Muscle of arm (tissue), 1 donor: ENCODE measurements at regions not wholly inside any gene's neighbourhood (a gene's known extent, or its start where the extent isn't known, plus 50 kb on each side); places are given as distances from the start of the nearest gene placed in this dataset.
A peak's percentile ranks its signal among the peaks of the same experiment; 100 is the strongest.
"Not testable (repeated sequence)": the region's sequence is repeated elsewhere in the genome, so short reads cannot be mapped to it uniquely, and the experiment has no call there.

ENCODE experiments used
- DNase-seq: peaks from one replicate; pipeline ENCODE4 v3.0.0-alpha.2; 2013

- peak; percentile 64 for DNase-seq
Measured at GRCh38 chr3:157857440-157857839, 248.8 kb downstream of the SHOX2 start.

DNA sequence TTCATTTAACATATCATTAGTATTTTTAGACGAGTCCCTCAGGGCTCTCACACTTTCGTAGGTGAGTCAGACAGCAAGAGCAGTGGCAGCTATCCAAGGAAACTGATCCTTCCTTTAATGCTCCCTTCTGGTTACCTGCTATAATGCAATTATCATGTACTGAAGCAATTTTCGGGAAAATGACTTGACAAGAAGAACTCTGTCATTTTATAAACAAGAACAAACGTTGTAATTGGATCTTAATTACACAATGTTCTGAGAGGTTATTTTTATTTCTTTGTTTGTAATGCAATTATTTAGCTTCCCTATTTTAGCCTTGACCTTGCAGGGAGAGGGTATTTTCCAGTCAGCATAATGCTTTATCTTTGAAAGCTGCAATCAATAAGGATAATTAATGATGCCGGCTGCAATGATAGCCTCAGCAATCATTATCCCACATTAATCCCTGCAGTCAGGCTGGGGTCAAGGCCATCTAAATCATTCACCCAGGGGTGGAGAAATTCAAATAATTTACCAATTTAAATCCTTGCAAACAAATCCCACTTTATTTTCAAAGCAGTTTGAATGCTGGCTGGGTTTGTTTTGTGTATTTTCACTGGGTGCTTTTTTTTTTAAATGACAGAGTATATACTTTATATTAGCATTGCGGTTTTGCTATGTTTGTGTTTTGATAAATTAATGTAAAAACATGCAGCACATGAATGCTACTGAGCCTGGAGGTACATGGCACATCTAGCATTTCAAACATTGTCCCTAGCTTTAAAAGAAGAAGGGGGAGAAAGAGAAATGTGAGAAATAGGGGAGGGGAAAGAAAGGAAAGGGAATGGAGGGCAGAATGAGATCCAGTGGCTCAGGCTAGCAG is 249.9 kb downstream of the SHOX2 start:
- DNase-seq = no peak

DNA sequence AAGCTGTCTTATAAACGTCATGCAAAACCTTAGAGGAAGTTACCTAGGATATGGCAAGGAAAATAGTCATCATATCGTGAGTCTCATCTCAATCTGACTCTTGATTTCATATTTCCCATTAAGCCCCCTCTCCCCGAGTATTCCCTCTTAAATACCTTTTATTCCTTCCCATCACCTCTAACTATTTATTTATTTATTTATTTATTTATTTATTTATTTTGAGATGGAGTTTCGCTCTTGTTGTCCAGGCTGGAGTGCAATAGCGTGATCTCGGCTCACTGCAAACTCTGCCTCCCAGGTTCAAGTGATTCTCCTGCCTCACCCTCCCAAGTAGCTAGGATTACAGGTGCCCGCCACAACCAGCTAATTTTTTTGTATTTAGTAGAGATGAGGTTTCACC is 260.4 kb downstream of the SHOX2 start:
- DNase-seq = not testable (repeated sequence)

GRCh38 chr3:157844800-157845565 is 261.2 kb downstream of the SHOX2 start:
- DNase-seq = no peak

DNA sequence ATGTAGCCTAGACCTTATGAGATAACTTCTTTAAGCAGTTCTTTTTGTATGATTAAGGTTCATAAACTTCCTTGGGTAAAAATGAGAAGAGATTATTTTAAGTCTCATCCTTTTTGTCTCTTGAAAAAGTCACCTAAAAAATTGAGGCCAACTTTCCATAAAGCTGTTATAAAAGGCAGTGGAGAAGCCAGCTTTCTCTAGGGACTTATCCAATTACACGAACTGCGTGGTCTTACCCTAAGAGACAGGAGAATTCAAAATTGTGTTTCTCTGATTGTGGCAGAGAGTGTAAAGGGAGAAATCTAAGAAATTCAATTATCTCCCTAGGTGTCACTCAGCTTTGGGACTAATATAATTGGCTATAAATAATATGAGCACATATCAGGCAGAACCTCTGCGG is 262.0 kb downstream of the SHOX2 start:
- DNase-seq = no peak

DNA sequence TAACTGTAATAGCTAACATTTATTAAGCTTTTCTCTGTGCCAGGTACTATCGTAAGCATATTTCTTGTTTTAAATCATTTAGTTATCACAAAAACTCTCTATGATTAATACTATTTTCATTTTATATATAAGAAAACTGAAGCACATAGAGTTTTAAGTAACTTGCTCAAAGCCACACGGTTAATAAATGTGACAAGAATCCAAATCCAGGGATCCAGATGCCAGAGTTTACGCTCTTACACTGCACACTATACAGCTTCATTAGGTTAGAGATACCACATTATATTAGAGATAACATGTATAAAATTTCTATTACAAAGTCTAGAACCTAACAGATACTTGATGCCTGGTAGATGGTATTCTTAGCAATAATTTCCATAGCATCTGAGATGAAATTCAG is 265.2 kb downstream of the SHOX2 start:
- no peak for DNase-seq

- no peak for DNase-seq
Measured at GRCh38 chr3:157840564-157840963, 265.7 kb downstream of the SHOX2 start.

DNA sequence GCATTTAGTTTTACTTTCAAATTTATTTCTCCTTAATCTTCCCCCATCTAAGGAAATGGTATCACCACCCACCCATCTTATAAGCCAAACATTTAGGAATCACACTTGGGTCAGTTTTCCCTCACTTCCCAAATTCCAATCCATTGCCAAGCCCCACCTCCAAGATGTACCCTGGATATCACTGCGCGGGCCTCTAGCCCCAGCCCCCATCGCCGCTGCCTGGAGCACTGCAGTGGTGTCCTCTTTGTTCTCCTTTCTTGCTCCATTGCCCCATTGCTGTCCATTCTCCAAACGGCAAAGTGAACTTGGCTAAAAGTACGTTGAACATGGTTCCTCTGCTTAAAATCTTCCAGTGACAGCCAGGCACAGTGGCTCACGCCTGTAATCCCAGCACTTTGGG is 267.8 kb downstream of the SHOX2 start:
- no peak for DNase-seq

GRCh38 chr3:157837336-157837735 is 268.9 kb downstream of the SHOX2 start:
- DNase-seq = no peak

- no peak for DNase-seq
Measured at GRCh38 chr3:157836022-157836421, 270.2 kb downstream of the SHOX2 start.

- DNase-seq = no peak
Measured at GRCh38 chr3:157832588-157832987, 273.6 kb downstream of the SHOX2 start.

- no peak for DNase-seq
Measured at GRCh38 chr3:157830556-157831236, 275.5 kb downstream of the SHOX2 start.

DNA sequence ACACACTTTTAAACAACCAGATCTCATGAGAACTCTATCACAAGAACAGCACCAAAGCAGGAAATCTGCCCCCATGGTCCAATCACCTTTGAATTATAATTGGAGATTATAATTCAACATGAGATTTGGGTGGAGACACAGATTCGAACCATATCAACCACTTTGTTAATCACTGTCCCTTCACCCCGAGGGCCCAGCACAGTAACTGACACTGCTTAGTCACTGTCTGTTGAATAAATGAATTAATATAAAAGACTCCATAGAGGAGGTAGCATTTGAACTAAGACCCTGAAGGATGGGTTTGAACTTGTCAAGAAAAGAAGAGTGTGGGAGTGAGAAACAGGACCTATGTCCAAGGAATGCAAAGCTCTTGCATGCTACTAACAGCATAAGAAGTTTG is 276.4 kb downstream of the SHOX2 start:
- DNase-seq = no peak

GRCh38 chr3:157824281-157824680 is 281.9 kb downstream of the SHOX2 start:
- no peak for DNase-seq

DNA sequence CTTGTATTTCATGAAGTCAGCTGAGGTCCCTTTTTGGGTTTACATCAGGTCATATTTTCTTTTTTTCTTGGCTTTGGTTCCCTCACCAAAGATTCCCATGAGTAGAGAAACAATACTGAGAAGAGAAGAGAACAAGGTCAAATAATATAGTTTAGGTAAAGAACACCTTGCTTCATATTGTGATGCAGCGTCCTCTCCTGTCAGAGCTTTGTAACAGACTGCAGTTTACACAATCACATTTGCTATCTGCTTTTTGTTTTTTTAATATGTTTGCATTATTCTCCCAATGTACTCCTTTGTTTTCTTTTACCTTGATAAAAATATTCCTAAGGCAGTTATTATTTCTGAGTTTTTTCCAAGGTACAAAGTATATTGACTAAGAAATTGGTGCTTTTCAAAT is 283.2 kb downstream of the SHOX2 start:
- DNase-seq = no peak

DNA sequence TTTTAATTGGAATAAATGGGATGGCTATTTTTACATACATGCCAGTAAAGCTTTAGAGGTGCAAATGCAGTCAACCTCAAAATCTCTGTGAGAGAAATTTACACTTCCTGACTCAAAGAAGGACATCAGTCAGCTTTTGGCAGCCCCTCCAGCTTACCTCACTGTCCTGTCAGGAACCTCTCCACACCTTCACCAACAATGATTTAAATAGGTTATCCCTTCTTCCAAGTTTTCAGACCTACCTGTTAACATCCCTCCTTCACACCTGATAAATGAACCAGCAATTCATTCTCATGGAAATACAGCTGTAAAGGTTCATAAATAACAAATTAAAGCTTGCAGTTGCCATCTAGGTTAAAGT is 286.1 kb downstream of the SHOX2 start:
- DNase-seq = no peak

- no peak for DNase-seq
Measured at GRCh38 chr3:157819270-157820156, 286.7 kb downstream of the SHOX2 start.

- no peak for DNase-seq
Measured at GRCh38 chr3:157816896-157817295, 289.3 kb downstream of the SHOX2 start.

DNA sequence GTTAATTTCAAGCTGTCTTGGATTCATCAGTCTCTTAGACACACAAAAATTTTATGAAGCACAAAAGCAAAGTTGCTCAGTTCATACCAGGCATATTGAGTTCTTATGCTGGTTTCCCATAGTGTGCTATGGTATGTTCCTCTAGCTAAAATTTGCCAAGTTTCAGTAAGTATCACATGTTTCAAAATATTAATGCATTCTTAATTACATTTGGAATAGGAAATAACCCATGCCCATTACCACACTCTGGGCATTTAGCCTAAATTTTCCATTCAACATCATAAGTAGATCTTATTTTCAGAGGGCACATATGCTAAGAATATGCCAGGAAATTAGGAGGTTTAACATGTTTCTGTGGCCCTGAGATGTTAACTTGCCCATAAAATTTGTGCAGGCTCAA is 289.9 kb downstream of the SHOX2 start:
- DNase-seq = no peak

GRCh38 chr3:157815739-157816138 is 290.5 kb downstream of the SHOX2 start:
- no peak for DNase-seq

- DNase-seq = no peak
Measured at GRCh38 chr3:157810924-157811718, 295.1 kb downstream of the SHOX2 start.
